Coronary artery (tissue), 2 donors: ENCODE measurements at regions not wholly inside any gene's neighbourhood (a gene's known extent, or its start where the extent isn't known, plus 50 kb on each side); places are given as distances from the start of the nearest gene placed in this dataset.

Source experiments
- DNase-seq: peaks from one replicate; pipeline ENCODE4 v3.0.0-alpha.2; 2017; ENCODE audit warnings: low spot score
- H3K27ac ChIP-seq, 2 donors: fragments of 200-600 bp; sonication (generic); one replicate each; pipeline ENCODE4 v1.5.1; 2016 to 2019
- H3K4me3 ChIP-seq: fragments of 200-600 bp; sonication (generic); 2 replicates; pipeline ENCODE4 v1.5.1; 2016; ENCODE audit warnings: mild to moderate bottlenecking, moderate library complexity
- CTCF ChIP-seq: fragments of 200-600 bp; sonication (generic); IDR thresholded peaks from one replicate; pipeline ENCODE4 v1.5.1; 2019; ENCODE audit warnings: antibody characterized with exemption

- no peak for DNase-seq
- H3K27ac ChIP-seq = no peak overlapping the region
- no peak overlapping the region for H3K4me3 ChIP-seq
- no peak for TF ChIP-seq CTCF
These were observed 65.5 kb upstream of the DCBLD2 start for GRCh38 chr3:98966862-98967546.

GRCh38 chr3:98966434-98966833 lies 64.9 kb upstream of the DCBLD2 start:
- no peak for TF ChIP-seq CTCF
- Histone ChIP-seq H3K27ac (no peak overlapping the region), H3K4me3 (no peak overlapping the region)
- DNase-seq = no peak

GRCh38 chr3:98964784-98965183 lies 63.3 kb upstream of the DCBLD2 start:
- Histone ChIP-seq H3K27ac (no peak overlapping the region), H3K4me3 (no peak overlapping the region)
- no peak for TF ChIP-seq CTCF
- no peak for DNase-seq

GRCh38 chr3:98963546-98963945 lies 62.1 kb upstream of the DCBLD2 start:
- no peak for DNase-seq
- no peak for TF ChIP-seq CTCF
- no peak overlapping the region for H3K27ac ChIP-seq
- no peak overlapping the region for H3K4me3 ChIP-seq

- Histone ChIP-seq H3K4me3 (no peak overlapping the region), H3K27ac (no peak overlapping the region)
- TF ChIP-seq CTCF = no peak
- DNase-seq = no peak
These were observed 61.5 kb upstream of the DCBLD2 start for GRCh38 chr3:98962951-98963350.

GRCh38 chr3:98962189-98962930 lies 60.9 kb upstream of the DCBLD2 start:
- H3K27ac ChIP-seq = no peak overlapping the region
- DNase-seq = no peak
- no peak overlapping the region for H3K4me3 ChIP-seq
- TF ChIP-seq CTCF = no peak
